ENCODE measurements at regions not wholly inside any gene's neighbourhood (a gene's known extent, or its start where the extent isn't known, plus 50 kb on each side); places are given as distances from the start of the nearest gene placed in this dataset.
"Not testable (repeated sequence)": the region's sequence is repeated elsewhere in the genome, so short reads cannot be mapped to it uniquely, and the experiment has no call there.

DNA sequence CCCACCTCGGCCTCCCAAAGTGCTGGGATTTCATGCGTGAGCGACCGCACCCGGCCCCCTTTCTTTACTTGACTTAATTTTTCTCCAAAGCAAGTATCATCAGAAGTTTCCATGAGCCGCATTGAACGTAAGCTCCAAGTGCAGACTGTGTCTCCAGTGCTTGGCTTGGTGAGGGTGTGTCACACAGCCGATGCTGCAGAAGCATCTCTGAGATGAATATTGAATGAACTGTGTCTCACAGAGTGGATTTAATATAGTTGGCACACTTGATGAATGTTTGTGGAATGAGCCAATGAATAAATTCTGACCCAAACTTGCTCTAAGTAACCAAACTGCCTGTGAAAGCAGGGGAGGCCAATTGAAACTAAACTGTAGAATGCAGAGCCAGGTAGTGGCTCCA is 159.4 kb upstream of the KBTBD8 start:
- POLR2A ChIA-PET (ENCODE audit: unreplicated experiment), result no interaction called here
- no peak for DNase-seq
- H3K4me2 ChIP-seq, result no peak overlapping the region
- no TSS peak for BruUV-seq (replicated peaks)
- H3K27ac ChIP-seq, result no peak overlapping the region
- H3K4me1 ChIP-seq (replicated peaks; ENCODE audit: insufficient read depth), result no peaks in the 10 kb centered on the region
- no peaks in the 10 kb centered on the region for H4K20me1 ChIP-seq (ENCODE audit: insufficient read depth)
- intact Hi-C loops (cut with micrococcal nuclease; ENCODE audit: unreplicated experiment), result no loop called here
- CTCF ChIA-PET, result no interaction called here
- H3F3A ChIP-seq (ENCODE audit: insufficient read depth, low read depth), result no peaks in the 10 kb centered on the region
- H3K9me3 ChIP-seq (ENCODE audit: insufficient read depth, low read depth), result no peaks in the 10 kb centered on the region
- H3K9me2 ChIP-seq (ENCODE audit: insufficient read depth), result no peaks in the 10 kb centered on the region
- H3K79me2 ChIP-seq (ENCODE audit: low read depth), result no peaks in the 10 kb centered on the region
- no peak for TF ChIP-seq EZH2 (IDR thresholded peaks at IDR 0.05; ENCODE audit: low read depth)
- TF ChIP-seq, protein P1, sequence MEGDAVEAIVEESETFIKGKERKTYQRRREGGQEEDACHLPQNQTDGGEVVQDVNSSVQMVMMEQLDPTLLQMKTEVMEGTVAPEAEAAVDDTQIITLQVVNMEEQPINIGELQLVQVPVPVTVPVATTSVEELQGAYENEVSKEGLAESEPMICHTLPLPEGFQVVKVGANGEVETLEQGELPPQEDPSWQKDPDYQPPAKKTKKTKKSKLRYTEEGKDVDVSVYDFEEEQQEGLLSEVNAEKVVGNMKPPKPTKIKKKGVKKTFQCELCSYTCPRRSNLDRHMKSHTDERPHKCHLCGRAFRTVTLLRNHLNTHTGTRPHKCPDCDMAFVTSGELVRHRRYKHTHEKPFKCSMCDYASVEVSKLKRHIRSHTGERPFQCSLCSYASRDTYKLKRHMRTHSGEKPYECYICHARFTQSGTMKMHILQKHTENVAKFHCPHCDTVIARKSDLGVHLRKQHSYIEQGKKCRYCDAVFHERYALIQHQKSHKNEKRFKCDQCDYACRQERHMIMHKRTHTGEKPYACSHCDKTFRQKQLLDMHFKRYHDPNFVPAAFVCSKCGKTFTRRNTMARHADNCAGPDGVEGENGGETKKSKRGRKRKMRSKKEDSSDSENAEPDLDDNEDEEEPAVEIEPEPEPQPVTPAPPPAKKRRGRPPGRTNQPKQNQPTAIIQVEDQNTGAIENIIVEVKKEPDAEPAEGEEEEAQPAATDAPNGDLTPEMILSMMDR (conservative IDR thresholded peaks at IDR 0.05), result no peak
- no peak overlapping the region for H2AFZ ChIP-seq
- no peak overlapping the region for H3K4me3 ChIP-seq
- H3K27me3 ChIP-seq (ENCODE audit: insufficient read depth, low read depth), result peaks cover 22% of the 10 kb centered on the region
- H3K36me3 ChIP-seq (ENCODE audit: low read depth), result no peaks in the 10 kb centered on the region

GRCh38 chr3:66839508-66839907 is 158.6 kb upstream of the KBTBD8 start:
- ChIA-PET CTCF (no interaction called here), POLR2A (ENCODE audit: unreplicated experiment) (no interaction called here)
- Histone ChIP-seq H3F3A (ENCODE audit: insufficient read depth, low read depth) (no peaks in the 10 kb centered on the region), H3K4me3 (no peak overlapping the region), H2AFZ (no peak overlapping the region), H3K4me2 (no peak overlapping the region), H3K27me3 (ENCODE audit: insufficient read depth, low read depth) (peaks cover 22% of the 10 kb centered on the region), H3K9me3 (ENCODE audit: insufficient read depth, low read depth) (no peaks in the 10 kb centered on the region), H3K27ac (no peak overlapping the region), H4K20me1 (ENCODE audit: insufficient read depth) (no peaks in the 10 kb centered on the region), H3K9me2 (ENCODE audit: insufficient read depth) (no peaks in the 10 kb centered on the region), H3K36me3 (ENCODE audit: low read depth) (no peaks in the 10 kb centered on the region), H3K79me2 (ENCODE audit: low read depth) (no peaks in the 10 kb centered on the region), H3K4me1 (replicated peaks; ENCODE audit: insufficient read depth) (no peaks in the 10 kb centered on the region)
- no TSS peak for BruUV-seq (replicated peaks)
- no peak for DNase-seq
- intact Hi-C loops (cut with micrococcal nuclease; ENCODE audit: unreplicated experiment), result no loop called here
- TF ChIP-seq, protein P1 (conservative IDR thresholded peaks at IDR 0.05), result no peak
- no peak for TF ChIP-seq EZH2 (IDR thresholded peaks at IDR 0.05; ENCODE audit: low read depth)

GRCh38 chr3:66842761-66843464 is 155.2 kb upstream of the KBTBD8 start:
- POLR2A ChIA-PET (ENCODE audit: unreplicated experiment); H3K79me2 ChIP-seq (ENCODE audit: low read depth); H3K4me3 ChIP-seq; H3K27ac ChIP-seq; CTCF ChIA-PET; H3K9me3 ChIP-seq (ENCODE audit: insufficient read depth, low read depth); H3K4me1 ChIP-seq (replicated peaks; ENCODE audit: insufficient read depth); H3K36me3 ChIP-seq (ENCODE audit: low read depth); DNase-seq; H4K20me1 ChIP-seq (ENCODE audit: insufficient read depth); H3F3A ChIP-seq (ENCODE audit: insufficient read depth, low read depth); BruUV-seq (replicated peaks); H2AFZ ChIP-seq; intact Hi-C loops (cut with micrococcal nuclease; ENCODE audit: unreplicated experiment); H3K9me2 ChIP-seq (ENCODE audit: insufficient read depth): not testable (repeated sequence)
- H3K4me2 ChIP-seq, result peak overlapping the region; percentile 34; the same call in 1 of the 2 replicates
- H3K27me3 ChIP-seq (ENCODE audit: insufficient read depth, low read depth), result peaks cover 15% of the 10 kb centered on the region
